Stimulated activated naive CD8-positive, alpha-beta T cell treated with anti-CD3 and anti-CD28 coated beads, Interleukin-15, Interleukin-2, amounts not matched to agents 100 ng/mL and 50 ng/mL, for 24 hours (primary cell): ENCODE measurements at regions not wholly inside any gene's neighbourhood (a gene's known extent, or its start where the extent isn't known, plus 50 kb on each side); places are given as distances from the start of the nearest gene placed in this dataset.
A peak's percentile ranks its signal among the peaks of the same experiment; 100 is the strongest.
"Not testable (repeated sequence)": the region's sequence is repeated elsewhere in the genome, so short reads cannot be mapped to it uniquely, and the experiment has no call there.

Experiments
- H3K27ac Mint-ChIP-seq: one replicate; pipeline ENCODE4 v1.8.0; 2021; ENCODE audit warnings: mild to moderate bottlenecking, mixed read lengths
- H3K27me3 Mint-ChIP-seq: one replicate; pipeline ENCODE4 v1.8.0; 2021; ENCODE audit warnings: mixed read lengths
- H3K36me3 Mint-ChIP-seq: one replicate; pipeline ENCODE4 v1.8.0; 2021; ENCODE audit warnings: low read depth, mixed read lengths
- H3K4me1 Mint-ChIP-seq: one replicate; pipeline ENCODE4 v1.8.0; 2021; ENCODE audit warnings: low read depth, mixed read lengths
- H3K4me3 Mint-ChIP-seq: one replicate; pipeline ENCODE4 v1.8.0; 2021; ENCODE audit warnings: mild to moderate bottlenecking, mixed read lengths
- H3K9me3 Mint-ChIP-seq: one replicate; pipeline ENCODE4 v1.8.0; 2021; ENCODE audit warnings: mixed read lengths

GRCh38 chr9:67708109-67708508 is 150.6 kb upstream of the ANKRD20A1 start:
- H3K4me3 Mint-ChIP-seq, H3K9me3 Mint-ChIP-seq, H3K4me1 Mint-ChIP-seq, H3K27ac Mint-ChIP-seq, H3K27me3 Mint-ChIP-seq, H3K36me3 Mint-ChIP-seq: not testable (repeated sequence)

DNA sequence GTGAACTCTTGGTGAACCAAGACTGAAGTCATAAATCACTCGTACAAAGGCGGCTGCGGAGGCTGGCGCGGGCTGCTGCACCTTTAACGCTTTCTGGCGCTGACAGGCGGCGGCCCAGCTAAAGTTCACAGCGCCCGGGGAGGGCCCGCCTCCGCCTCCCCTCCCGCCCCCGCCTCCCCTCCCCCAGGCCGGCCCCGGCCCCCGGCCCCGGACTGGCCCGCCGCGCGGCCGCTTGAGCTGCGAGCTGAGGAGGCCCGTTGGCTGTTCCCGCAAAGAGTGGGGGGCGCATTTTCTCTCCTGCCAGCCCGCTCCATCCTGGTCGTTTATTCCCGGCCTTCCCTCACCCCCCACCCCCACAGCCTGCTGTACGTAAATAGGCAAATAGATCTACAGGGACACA is 147.3 kb upstream of the ANKRD20A1 start:
- not testable (repeated sequence) for H3K27me3 Mint-ChIP-seq, H3K9me3 Mint-ChIP-seq, H3K4me1 Mint-ChIP-seq, H3K27ac Mint-ChIP-seq, H3K4me3 Mint-ChIP-seq, H3K36me3 Mint-ChIP-seq

DNA sequence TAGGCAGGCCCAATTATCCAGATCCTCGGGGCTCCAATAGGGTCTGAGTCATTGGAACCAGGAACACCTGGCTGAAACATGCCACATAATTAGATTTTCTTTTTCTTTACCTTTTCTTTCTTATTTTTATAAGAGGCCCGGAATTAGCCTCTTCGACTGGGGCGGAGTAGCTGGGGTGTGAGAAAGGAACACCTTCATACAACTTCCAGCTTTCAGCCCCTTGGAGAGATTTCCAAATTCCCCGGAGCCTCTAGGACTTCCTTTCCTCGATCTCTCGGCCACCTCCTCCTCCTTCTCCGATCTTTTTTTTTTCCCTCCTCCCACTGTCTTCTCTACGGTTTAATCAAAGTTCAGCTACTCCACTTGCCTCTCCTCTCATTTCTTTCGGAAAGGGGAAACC is 146.8 kb upstream of the ANKRD20A1 start:
- not testable (repeated sequence) for H3K4me1 Mint-ChIP-seq, H3K36me3 Mint-ChIP-seq, H3K4me3 Mint-ChIP-seq, H3K9me3 Mint-ChIP-seq, H3K27me3 Mint-ChIP-seq, H3K27ac Mint-ChIP-seq

DNA sequence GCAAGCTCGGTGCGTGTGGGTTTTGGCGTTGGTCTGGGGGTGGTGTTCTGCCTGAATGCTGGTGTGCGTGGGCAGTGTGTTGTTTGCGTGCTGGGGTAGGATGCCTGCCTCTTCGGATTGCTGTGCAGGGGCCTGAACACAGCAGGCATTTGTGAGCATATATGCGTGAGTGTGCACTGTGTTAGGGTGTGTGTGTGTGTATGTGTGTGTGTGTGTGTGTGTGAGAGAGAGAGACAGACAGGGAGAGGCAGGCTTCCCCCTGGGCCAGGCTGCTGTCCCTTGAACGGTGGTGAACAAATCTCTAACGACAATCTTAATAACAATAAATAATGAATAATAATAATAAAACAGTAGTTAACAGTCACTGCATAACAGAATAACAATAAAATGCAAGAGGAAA is 145.8 kb upstream of the ANKRD20A1 start:
- H3K36me3 Mint-ChIP-seq, H3K27me3 Mint-ChIP-seq, H3K27ac Mint-ChIP-seq, H3K4me1 Mint-ChIP-seq, H3K9me3 Mint-ChIP-seq, H3K4me3 Mint-ChIP-seq: not testable (repeated sequence)

- not testable (repeated sequence) for H3K9me3 Mint-ChIP-seq, H3K36me3 Mint-ChIP-seq, H3K27me3 Mint-ChIP-seq, H3K4me1 Mint-ChIP-seq, H3K4me3 Mint-ChIP-seq, H3K27ac Mint-ChIP-seq
Measured at GRCh38 chr9:67717830-67718388, 140.8 kb upstream of the ANKRD20A1 start.

- not testable (repeated sequence) for H3K36me3 Mint-ChIP-seq, H3K27me3 Mint-ChIP-seq, H3K9me3 Mint-ChIP-seq, H3K4me3 Mint-ChIP-seq, H3K27ac Mint-ChIP-seq, H3K4me1 Mint-ChIP-seq
Measured at GRCh38 chr9:67720491-67720890, 138.2 kb upstream of the ANKRD20A1 start.

- H3K27ac Mint-ChIP-seq: not testable (repeated sequence)
Measured at GRCh38 chr9:67722460-67723090, 136.2 kb upstream of the ANKRD20A1 start.

GRCh38 chr9:67723185-67723584 is 135.5 kb upstream of the ANKRD20A1 start:
- peak overlapping the region; percentile 48 for H3K4me3 Mint-ChIP-seq
- H3K4me1 Mint-ChIP-seq, H3K9me3 Mint-ChIP-seq, H3K27ac Mint-ChIP-seq, H3K27me3 Mint-ChIP-seq, H3K36me3 Mint-ChIP-seq: not testable (repeated sequence)

More at GRCh38 chr9:67722460-67723090, 136.2 kb upstream of the ANKRD20A1 start:
- not testable (repeated sequence) for H3K27me3 Mint-ChIP-seq, H3K36me3 Mint-ChIP-seq, H3K9me3 Mint-ChIP-seq, H3K4me1 Mint-ChIP-seq, H3K4me3 Mint-ChIP-seq

DNA sequence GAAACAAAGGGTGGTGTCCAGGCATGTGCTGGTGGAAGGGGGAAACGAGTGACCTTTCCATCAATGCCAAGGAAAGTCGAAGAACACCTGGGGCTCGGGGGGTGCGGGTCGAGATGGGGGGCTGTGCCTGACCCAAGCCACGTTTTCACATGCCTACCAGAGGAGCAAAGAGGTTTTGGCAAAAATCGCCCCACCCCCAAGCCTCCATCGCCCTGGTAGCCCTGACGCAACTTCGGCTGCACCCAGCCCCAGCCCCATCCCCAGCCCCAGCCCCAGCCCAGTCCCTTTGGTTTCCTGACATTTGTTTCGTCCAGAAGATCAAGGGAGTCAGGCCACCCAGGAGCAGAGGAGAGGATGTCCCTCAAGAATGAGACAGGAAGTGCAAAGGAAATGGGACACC is 133.8 kb upstream of the ANKRD20A1 start:
- not testable (repeated sequence) for H3K9me3 Mint-ChIP-seq, H3K36me3 Mint-ChIP-seq, H3K4me1 Mint-ChIP-seq, H3K27ac Mint-ChIP-seq, H3K27me3 Mint-ChIP-seq, H3K4me3 Mint-ChIP-seq

DNA sequence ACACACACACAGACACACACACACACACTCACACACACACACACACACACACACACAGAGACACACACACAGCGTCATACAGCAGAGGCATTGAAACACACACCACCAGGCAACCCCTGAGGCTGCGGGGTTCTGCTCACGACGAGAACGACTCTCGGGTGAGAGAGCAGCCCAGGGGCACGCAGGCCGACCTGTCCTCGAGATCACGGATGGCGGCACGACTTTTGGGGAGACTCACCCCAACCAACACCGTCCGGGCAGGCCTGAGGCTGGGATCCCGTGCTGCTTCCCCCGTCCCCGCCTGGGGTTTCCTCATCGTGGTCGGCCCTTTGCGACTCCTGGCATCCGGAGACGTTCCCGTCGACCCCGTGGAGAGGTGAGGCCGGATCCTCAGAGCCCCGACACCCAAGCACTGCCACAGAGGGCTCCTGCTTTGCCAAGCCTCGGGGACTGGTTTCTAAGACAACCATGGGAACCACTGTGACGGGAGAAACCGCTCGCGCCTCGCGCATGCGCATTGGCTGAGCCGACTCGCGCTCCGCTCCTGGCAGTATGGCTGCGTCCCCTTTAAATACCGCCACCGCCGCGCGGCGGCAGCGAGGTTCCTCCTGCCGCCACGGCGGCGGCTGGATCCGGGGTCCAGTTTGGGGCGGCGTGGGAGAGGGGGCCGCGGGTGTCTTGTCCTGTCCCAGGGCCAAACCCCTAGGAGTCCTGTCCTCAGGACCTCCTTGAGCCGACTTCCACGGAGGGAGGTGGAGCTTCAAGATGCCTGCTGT is 132.3 kb upstream of the ANKRD20A1 start:
- H3K4me3 Mint-ChIP-seq, H3K27me3 Mint-ChIP-seq, H3K9me3 Mint-ChIP-seq, H3K4me1 Mint-ChIP-seq, H3K36me3 Mint-ChIP-seq, H3K27ac Mint-ChIP-seq: not testable (repeated sequence)

DNA sequence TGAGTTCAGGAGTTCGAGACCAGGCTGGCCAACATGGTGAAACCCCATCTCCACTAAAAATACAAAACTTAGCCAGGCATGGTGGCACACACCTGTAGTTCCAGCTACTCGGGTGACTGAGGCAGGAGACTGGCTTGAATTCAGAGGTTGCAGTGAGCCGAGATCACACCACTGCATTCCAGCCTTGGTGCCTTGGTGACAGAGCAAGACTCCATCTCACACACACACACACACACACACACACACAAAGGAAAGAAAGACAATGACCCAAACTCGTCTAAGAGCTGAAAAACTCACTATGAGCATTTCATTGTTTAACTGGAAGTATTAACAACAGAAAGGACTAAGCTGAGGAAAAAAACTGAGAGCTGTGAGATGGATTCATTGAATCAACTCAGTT is 95.6 kb upstream of the ANKRD20A1 start:
- H3K27ac Mint-ChIP-seq, H3K9me3 Mint-ChIP-seq, H3K4me3 Mint-ChIP-seq, H3K36me3 Mint-ChIP-seq, H3K27me3 Mint-ChIP-seq, H3K4me1 Mint-ChIP-seq: not testable (repeated sequence)

DNA sequence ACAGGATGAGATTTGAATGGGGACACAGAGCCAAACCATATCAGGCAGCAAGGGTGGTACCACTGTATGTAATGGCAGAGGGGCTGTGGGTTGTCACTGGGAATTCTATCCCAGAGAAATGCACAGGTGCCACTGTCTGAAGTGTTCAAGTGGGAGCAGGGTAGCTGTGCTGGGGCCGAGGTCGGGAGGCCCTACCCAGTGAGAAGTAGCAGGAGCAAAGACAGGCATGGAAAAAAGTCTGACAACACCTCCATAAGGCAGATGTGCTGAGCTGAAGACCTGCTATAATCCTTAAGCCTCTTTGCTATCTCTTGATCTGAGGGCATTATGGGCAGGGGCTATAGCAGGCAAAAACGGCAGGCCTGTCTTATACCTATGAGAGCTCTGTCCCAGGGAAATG is 86.9 kb upstream of the ANKRD20A1 start:
- H3K9me3 Mint-ChIP-seq, H3K36me3 Mint-ChIP-seq, H3K4me3 Mint-ChIP-seq, H3K27ac Mint-ChIP-seq, H3K4me1 Mint-ChIP-seq, H3K27me3 Mint-ChIP-seq: not testable (repeated sequence)

- H3K4me3 Mint-ChIP-seq, H3K27me3 Mint-ChIP-seq, H3K27ac Mint-ChIP-seq, H3K36me3 Mint-ChIP-seq, H3K4me1 Mint-ChIP-seq, H3K9me3 Mint-ChIP-seq: not testable (repeated sequence)
Measured at GRCh38 chr9:67800170-67800569, 58.6 kb upstream of the ANKRD20A1 start.
